NCI-H460 (cell line): ENCODE measurements at regions not wholly inside any gene's neighbourhood (a gene's known extent, or its start where the extent isn't known, plus 50 kb on each side); places are given as distances from the start of the nearest gene placed in this dataset.

Source experiments
- DNase-seq: peaks from one replicate; pipeline ENCODE4 v3.0.0-alpha.2; 2016; ENCODE audit warnings: low read depth; ENCODE audit errors: extremely low read depth

GRCh38 chr3:18295171-18295920 is 129.8 kb downstream of the SATB1 start:
- peak; percentile 20 for DNase-seq

GRCh38 chr3:18290157-18290556 is 135.0 kb downstream of the SATB1 start:
- no peak for DNase-seq

- DNase-seq: no peak
Measured at GRCh38 chr3:18288243-18288642, 136.9 kb downstream of the SATB1 start.

- DNase-seq: no peak
Measured at GRCh38 chr3:18284716-18285115, 140.4 kb downstream of the SATB1 start.

GRCh38 chr3:18283680-18284079 is 141.5 kb downstream of the SATB1 start:
- DNase-seq: no peak

DNA sequence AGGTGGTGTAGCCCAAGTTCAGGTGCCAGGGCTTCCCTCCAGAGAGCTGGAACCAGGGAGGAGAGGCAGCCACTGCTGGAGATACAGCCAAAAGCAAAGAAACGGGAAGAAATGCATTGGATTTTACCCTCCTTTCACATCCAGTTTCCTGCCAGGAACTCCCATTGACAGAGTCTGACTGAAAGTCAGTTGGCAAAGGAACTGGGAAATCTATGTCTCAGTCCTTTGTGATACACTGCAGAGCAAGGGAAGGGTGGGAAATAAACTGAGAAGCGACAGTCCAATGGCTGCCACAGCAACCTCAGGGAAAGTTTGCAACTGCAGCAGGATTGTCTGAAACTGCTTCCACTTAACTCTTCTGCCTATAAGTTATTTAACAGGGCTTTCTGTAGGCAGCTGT is 142.6 kb downstream of the SATB1 start:
- DNase-seq: no peak

- no peak for DNase-seq
Measured at GRCh38 chr3:18279226-18279737, 145.9 kb downstream of the SATB1 start.

GRCh38 chr3:18264853-18265252 is 160.3 kb downstream of the SATB1 start:
- DNase-seq: no peak

DNA sequence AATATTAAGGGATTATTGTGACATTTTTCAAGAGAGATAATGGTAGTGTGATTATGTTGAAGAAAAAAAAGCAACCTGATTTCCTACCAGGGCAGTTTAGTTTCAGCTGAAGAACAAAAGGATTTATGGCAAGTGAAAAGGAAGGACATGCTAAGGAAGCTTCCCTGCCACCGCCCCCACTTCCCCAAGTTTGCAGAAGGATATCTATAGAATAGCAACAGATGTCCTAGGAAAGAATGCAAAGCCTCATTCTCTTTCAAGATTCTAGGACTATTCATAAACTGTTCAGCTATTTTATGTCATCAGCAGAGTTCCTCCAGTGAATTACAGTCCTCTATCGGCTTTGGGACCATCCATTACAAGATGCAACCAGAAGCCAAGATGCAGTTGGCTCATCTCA is 160.8 kb downstream of the SATB1 start:
- no peak for DNase-seq

GRCh38 chr3:18258492-18258891 is 166.6 kb downstream of the SATB1 start:
- DNase-seq: no peak

DNA sequence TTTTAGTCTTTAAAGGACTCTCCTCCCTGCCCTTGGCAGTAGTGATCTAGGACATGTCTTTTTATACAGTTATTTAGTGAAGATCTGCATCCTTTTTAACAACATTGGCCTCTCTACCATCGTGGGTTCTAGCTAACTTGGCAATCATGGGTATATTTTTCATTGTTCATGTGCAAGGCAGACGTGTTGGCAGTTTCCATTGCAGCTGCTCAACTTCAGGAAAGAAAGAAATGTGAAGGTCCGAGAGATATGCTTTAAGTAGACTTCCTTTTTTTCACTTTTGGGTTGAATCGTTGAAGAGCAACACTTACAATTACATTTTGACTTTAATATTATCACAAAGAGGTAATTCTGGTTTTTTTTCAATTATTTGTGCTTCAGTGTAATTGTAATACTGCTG is 172.6 kb downstream of the SATB1 start:
- DNase-seq: no peak

DNA sequence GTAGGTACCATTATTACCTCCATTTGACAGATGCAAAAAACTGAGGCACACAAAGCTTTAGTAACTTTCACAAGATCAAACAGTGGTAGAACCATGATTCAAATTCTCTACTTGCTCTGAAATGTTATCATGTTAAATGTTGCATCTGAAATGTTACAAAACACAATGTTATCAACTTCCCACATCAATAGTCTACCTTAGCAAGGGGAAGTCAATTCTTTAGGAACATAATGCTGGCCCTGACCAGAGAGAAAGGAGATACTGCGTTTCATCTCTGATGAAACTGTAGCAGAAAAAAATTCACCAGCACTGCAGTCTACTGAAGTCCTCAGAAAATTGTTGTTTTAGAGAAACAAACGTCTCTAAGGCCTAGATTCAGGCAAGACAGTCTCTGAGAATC is 174.1 kb downstream of the SATB1 start:
- DNase-seq: no peak

DNA sequence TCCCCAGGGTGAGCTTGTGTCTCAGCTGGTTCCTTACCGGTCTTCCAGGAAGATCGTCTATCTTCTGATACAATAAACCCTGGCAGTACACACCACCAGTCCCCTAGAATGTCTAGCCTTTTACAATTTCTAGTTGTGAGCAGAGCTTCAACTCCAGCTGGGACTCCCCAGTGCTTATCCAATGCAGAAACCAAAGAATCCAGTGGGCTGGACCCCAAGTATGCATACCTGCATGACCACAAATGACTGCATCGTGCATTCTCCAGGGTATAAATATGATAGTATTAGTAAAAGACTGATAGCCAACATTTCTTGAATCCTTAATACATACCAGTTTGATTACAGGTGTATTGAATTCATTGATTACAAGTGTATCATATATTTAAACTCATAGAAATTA is 176.0 kb downstream of the SATB1 start:
- no peak for DNase-seq

DNA sequence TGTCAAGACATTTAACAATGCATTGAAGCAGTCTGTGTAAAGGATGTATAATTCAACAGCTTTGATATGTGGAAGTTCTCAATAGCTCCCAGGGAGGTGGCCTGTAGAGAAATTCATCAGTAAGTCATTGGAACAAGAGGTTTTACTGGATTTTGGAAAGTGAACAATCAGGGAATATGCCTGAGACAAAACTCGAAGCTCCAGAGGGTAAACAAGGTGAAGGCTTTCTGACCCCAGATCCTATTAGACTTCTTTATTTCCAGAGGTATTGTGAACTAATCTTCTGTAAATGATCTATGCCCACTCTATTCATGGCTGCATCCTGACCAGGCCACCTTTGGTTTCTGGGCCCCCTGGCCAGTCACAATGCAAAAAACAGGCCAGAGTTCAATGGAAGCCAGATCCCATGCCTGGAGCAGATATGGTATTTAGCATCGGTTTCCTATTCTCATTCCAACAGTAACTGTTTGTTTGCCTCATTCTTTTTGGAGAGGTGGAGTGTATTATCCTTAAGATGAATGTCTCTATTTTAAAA is 177.3 kb downstream of the SATB1 start:
- DNase-seq: no peak

DNA sequence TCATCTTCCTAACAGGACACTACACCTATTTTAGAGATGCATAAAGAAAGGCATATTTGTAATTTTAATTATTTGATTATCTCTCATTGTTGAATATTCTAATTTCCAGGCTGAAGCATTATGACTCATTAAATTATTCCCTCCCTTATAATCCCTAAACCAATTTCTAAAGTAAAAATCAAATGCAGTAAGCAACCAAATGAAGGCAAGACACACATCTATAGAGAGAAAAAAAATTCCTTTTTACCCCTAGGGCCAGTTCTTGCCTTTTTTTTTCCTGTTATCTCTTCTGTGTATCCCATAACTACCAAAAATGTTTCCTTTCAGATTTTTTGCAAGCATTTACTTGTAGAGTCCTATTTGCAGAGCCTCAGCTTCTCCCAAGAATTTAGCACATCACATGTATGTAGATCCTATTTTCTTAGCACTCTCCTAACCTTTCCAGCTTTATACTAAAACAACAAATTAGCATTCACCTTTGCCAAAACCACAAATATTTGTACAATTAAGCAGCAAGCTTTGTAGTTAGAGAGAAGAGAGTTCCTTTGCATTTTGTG is 177.9 kb downstream of the SATB1 start:
- no peak for DNase-seq

DNA sequence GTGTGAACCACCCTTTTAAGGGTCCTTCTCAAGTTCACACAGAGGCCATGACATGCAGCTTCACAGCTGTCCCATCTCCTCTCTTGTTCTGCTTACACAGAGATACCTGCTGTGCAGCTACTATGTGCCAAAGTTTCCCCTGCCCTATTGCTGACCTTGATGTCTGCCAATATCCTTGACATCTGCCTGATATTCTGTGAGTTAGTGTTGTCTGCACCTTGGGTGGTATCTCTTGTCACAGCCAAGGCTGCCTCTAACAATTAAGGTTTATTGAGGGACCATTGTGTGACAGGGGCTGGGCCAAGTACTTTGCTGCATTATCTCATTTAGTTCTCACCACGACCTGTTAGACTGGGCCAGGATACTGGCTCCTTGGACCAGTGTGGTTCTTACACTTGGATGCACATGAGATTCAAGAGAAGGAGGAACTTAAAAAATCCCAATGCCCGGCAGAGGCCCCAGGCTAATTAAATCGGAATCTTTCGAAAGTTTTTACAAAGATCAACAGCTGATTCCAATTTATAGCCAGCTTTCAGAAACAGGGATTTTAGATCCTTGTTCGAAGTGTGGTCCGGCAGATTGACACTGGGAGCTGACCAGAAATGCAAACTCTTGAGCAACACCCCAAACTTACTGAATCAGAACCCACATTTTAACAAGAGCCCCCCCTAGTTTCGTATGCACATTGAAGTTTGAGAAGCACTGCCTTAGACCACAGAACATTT is 178.6 kb downstream of the SATB1 start:
- no peak for DNase-seq

- no peak for DNase-seq
Measured at GRCh38 chr3:18245721-18246120, 179.4 kb downstream of the SATB1 start.

DNA sequence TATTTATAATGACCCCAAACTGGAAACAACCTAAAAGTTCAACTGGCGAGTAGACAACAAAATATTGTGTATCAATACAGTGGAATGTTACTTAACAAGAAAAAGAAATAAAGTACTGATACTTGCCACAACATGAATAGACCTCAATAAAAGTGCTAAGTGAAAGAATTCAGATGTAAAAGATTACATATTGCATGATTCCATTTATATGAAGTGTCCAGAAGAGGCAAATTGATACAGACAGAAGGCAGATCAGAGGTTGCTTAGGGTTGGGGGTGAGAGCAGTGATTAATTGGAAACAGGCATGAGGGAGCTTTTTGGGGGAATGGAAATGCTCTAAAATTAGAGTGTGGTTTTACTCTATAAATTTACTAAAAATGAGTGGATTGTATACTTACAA is 183.3 kb downstream of the SATB1 start:
- DNase-seq: no peak

DNA sequence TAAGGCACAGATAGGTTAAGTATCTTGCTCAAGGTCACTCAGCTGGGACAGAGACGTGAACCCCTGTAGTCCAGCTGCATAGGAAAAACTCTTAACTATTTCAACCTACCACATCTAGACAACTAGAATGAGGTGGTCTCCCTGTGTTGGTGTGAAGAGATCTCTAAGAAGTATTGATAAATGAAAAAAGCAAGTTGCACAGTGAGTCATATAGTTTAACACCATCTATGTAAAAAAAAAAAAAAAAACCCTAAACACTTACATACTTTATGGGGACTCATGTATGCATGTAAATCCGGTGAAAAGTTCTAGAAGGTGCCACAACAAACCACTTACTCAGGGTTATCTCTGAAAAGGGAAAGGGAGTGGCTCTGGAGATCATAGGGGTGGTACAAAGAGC is 185.5 kb downstream of the SATB1 start:
- DNase-seq: no peak

GRCh38 chr3:18238746-18239331 is 186.3 kb downstream of the SATB1 start:
- DNase-seq: no peak

DNA sequence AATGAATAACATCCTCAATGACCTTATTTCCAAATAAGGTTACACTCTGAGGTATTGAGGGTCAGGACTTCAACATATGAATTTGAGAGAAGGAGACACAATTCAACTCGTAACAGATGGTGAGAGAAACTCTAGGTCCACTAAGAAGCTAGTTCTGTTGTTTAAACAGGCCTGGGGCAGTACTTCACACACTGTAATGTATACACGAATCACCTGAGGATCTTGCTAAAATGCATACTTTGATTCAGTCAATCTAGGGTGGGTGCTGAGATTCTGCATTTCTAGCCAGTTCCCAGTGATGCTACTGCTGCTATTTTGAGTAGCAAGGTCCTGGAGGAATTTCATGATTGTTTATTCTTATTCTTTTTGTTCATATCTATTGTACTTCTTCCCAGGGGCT is 186.8 kb downstream of the SATB1 start:
- DNase-seq: no peak
